H1 (cell line): ENCODE measurements at regions not wholly inside any gene's neighbourhood (a gene's known extent, or its start where the extent isn't known, plus 50 kb on each side); places are given as distances from the start of the nearest gene placed in this dataset.
A peak's percentile ranks its signal among the peaks of the same experiment; 100 is the strongest.

Experiments
- CTCF ChIA-PET: fragments of 300-600 bp; sonication (Branson Sonifier 250); formaldehyde crosslinking; loops from one replicate; lab custom pipeline; 2021; ENCODE audit not compliant: partially characterized antibody; lab: Charles Lee
- POLR2A ChIA-PET: fragments of 300-600 bp; sonication (Branson Sonifier 250); formaldehyde crosslinking; loops from one replicate; lab custom pipeline; 2021; ENCODE audit warnings: inconsistent platforms; ENCODE audit not compliant: partially characterized antibody; lab: Charles Lee
- DNase-seq, 2 experiments: peaks; one replicate each; pipeline versions ENCODE4 v3.0.0 to v3.0.0-alpha.2; 2010 to 2022; ENCODE audit warnings: low spot score in 2 of 2, low read depth in 1 of 2, mixed read lengths in 1 of 2
- FAIRE-seq: peaks from 2 replicates; lab custom pipeline; 2011; peaks lifted over from hg19 to GRCh38; lab: Jason Lieb, UNC
- H2AFZ ChIP-seq: 2 replicates; pipeline ENCODE4 v1.8.1; 2012; ENCODE audit warnings: low read length, inconsistent platforms
- H2AK5ac ChIP-seq: 2 replicates; pipeline ENCODE4 v1.6.1; 2013; ENCODE audit warnings: low read depth, low read length
- H2BK120ac ChIP-seq: replicated peaks from 2 replicates; pipeline ENCODE3; 2013; ENCODE audit warnings: low read depth, low read length, inconsistent platforms
- H2BK12ac ChIP-seq: 2 replicates; pipeline ENCODE4 v1.6.1; 2013; ENCODE audit warnings: low read depth, low read length
- H2BK15ac ChIP-seq: 2 replicates; pipeline ENCODE4 v1.6.1; 2013; ENCODE audit warnings: low read length
- H2BK20ac ChIP-seq: 2 replicates; pipeline ENCODE4 v1.6.1; 2013; ENCODE audit warnings: low read length
- H2BK5ac ChIP-seq: 2 replicates; pipeline ENCODE4 v1.6.1; 2013; ENCODE audit warnings: low read depth, low read length
- H3K14ac ChIP-seq: 2 replicates; pipeline ENCODE4 v1.6.1; 2013; ENCODE audit warnings: inconsistent platforms; ENCODE audit not compliant: insufficient read length
- H3K18ac ChIP-seq: 2 replicates; pipeline ENCODE4 v1.6.1; 2013; ENCODE audit warnings: low read length; ENCODE audit errors: extremely low read depth
- H3K23ac ChIP-seq: 2 replicates; pipeline ENCODE4 v1.6.1; 2013; ENCODE audit warnings: inconsistent platforms; ENCODE audit not compliant: insufficient read length
- H3K23me2 ChIP-seq: 2 replicates; pipeline ENCODE4 v1.6.1; 2013; ENCODE audit warnings: low read depth, low read length
- H3K27ac ChIP-seq: 2 replicates; pipeline ENCODE4 v1.6.1; 2011; ENCODE audit warnings: low read depth, low read length, inconsistent platforms
- H3K27me3 ChIP-seq, 4 experiments: replicated peaks in 1 of 4; 1 replicate in 1 of 4; 2 replicates in 3 of 4; pipeline versions ENCODE4 v1.6.1 to v1.8.1; 2011 to 2013; ENCODE audit warnings: low read length in 3 of 4, mild to moderate bottlenecking in 3 of 4, inconsistent platforms in 2 of 4, mixed read lengths in 2 of 4, moderate library complexity in 1 of 4; ENCODE audit not compliant: control insufficient read depth in 3 of 4, insufficient read depth in 3 of 4; ENCODE audit errors: extremely low read depth in 1 of 4
- H3K36me3 ChIP-seq, 4 experiments: 2 replicates each; pipeline versions ENCODE4 v1.6.1 to v1.8.1; 2011 to 2013; ENCODE audit warnings: mild to moderate bottlenecking in 4 of 4, low read length in 3 of 4, moderate library complexity in 2 of 4, control low read depth in 1 of 4, inconsistent platforms in 1 of 4; ENCODE audit not compliant: insufficient read depth in 4 of 4, control insufficient read depth in 2 of 4
- H3K4ac ChIP-seq: replicated peaks from 2 replicates; pipeline ENCODE3; 2013; ENCODE audit warnings: low read length, low read depth, mixed read lengths, inconsistent platforms; ENCODE audit not compliant: insufficient read length
- H3K4me1 ChIP-seq, 4 experiments: replicated peaks in 1 of 4; 1 replicate in 1 of 4; 2 replicates in 3 of 4; pipeline versions ENCODE4 v1.6.1 to v1.8.1; 2011 to 2013; ENCODE audit warnings: low read length in 3 of 4, inconsistent platforms in 2 of 4, mixed read lengths in 1 of 4; ENCODE audit not compliant: insufficient read depth in 4 of 4, control insufficient read depth in 3 of 4
- H3K4me2 ChIP-seq, 2 experiments: 2 replicates each; pipeline versions ENCODE4 v1.6.1 to v1.8.1; 2011 to 2013; ENCODE audit warnings: low read depth in 2 of 2, low read length in 2 of 2, control low read depth in 1 of 2, inconsistent platforms in 1 of 2, mild to moderate bottlenecking in 1 of 2; ENCODE audit not compliant: insufficient read depth in 1 of 2
- H3K4me3 ChIP-seq, 4 experiments: fragments of 200-600, 300-600 bp in 1 of 4; sonication (generic), shearing (Covaris generic), sonication (Bioruptor Twin) in 1 of 4; 2 replicates each; pipeline versions ENCODE4 v1.5.1 to v1.8.1; 2011 to 2016; ENCODE audit warnings: low read length in 4 of 4, low read depth in 3 of 4, control low read depth in 2 of 4, inconsistent platforms in 2 of 4, mild to moderate bottlenecking in 2 of 4, mixed read lengths in 1 of 4, moderate library complexity in 1 of 4; ENCODE audit not compliant: insufficient read depth in 2 of 4; ENCODE audit errors: extremely low read depth in 1 of 4
- H3K56ac ChIP-seq: replicated peaks from 2 replicates; pipeline ENCODE3; 2013; ENCODE audit warnings: low read depth, mild to moderate bottlenecking, mixed read lengths, low read length, inconsistent platforms; ENCODE audit not compliant: insufficient read length
- H3K79me1 ChIP-seq: 2 replicates; pipeline ENCODE4 v1.6.1; 2013; ENCODE audit warnings: low read depth, low read length, control low read depth
- H3K79me2 ChIP-seq, 2 experiments: 2 replicates each; pipeline versions ENCODE4 v1.6.1 to v1.8.1; 2012 to 2013; ENCODE audit warnings: low read length in 2 of 2, mild to moderate bottlenecking in 2 of 2, inconsistent platforms in 1 of 2; ENCODE audit not compliant: insufficient read depth in 2 of 2, control insufficient read depth in 1 of 2
- H3K9ac ChIP-seq, 4 experiments: replicated peaks in 1 of 4; 1 replicate in 1 of 4; 2 replicates in 3 of 4; pipeline versions ENCODE4 v1.6.1 to v1.8.1; 2011 to 2013; ENCODE audit warnings: low read depth in 3 of 4, low read length in 3 of 4, control low read depth in 2 of 4, mild to moderate bottlenecking in 2 of 4, moderate library complexity in 2 of 4, inconsistent platforms in 1 of 4; ENCODE audit errors: extremely low read depth in 1 of 4
- H3K9me3 ChIP-seq, 2 experiments: 2 replicates each; pipeline versions ENCODE4 v1.6.1 to v1.8.1; 2012 to 2013; ENCODE audit warnings: mild to moderate bottlenecking in 2 of 2, moderate library complexity in 2 of 2, control low read depth in 1 of 2, inconsistent platforms in 1 of 2, low read depth in 1 of 2, low read length in 1 of 2, mixed read lengths in 1 of 2; ENCODE audit not compliant: insufficient read depth in 2 of 2
- H4K20me1 ChIP-seq, 2 experiments: replicated peaks in 1 of 2; 2 replicates each; pipeline versions ENCODE3 to v1.8.1; 2011 to 2013; ENCODE audit warnings: inconsistent platforms in 2 of 2, low read length in 2 of 2, mild to moderate bottlenecking in 1 of 2; ENCODE audit not compliant: insufficient read depth in 2 of 2, control insufficient read depth in 1 of 2
- H4K5ac ChIP-seq: 2 replicates; pipeline ENCODE4 v1.6.1; 2013; ENCODE audit warnings: low read length, low read depth, mixed read lengths, inconsistent platforms; ENCODE audit not compliant: insufficient read length
- H4K8ac ChIP-seq: 2 replicates; pipeline ENCODE4 v1.8.0; 2013; ENCODE audit warnings: mild to moderate bottlenecking, moderate library complexity, low read length, inconsistent platforms; ENCODE audit not compliant: insufficient read depth; ENCODE audit errors: extremely low read depth
- H4K91ac ChIP-seq: replicated peaks from 2 replicates; pipeline ENCODE3; 2013; ENCODE audit warnings: low read length, mixed read lengths, inconsistent platforms; ENCODE audit not compliant: insufficient read length
- CREB1 ChIP-seq: IDR thresholded peaks from 2 replicates; pipeline ENCODE4 v1.6.1; 2012; ENCODE audit warnings: inconsistent platforms
- EGR1 ChIP-seq: IDR thresholded peaks from 2 replicates; pipeline ENCODE4 v1.6.1; 2011; ENCODE audit warnings: low read depth, low read length, borderline replicate concordance
- HDAC2 ChIP-seq, 2 experiments: fragments of 300-600 bp in 1 of 2; sonication (generic) in 1 of 2; IDR thresholded peaks; 2 replicates each; pipeline ENCODE4 v1.6.1; 2011 to 2012; ENCODE audit warnings: low read depth in 2 of 2, low read length in 2 of 2, mild to moderate bottlenecking in 2 of 2, moderate library complexity in 2 of 2, borderline replicate concordance in 1 of 2, inconsistent platforms in 1 of 2
- KDM1A ChIP-seq: fragments of 200-600, 300-600 bp; sonication (generic); IDR thresholded peaks from 2 replicates; pipeline ENCODE4 v1.7.1; 2016; ENCODE audit warnings: mild to moderate bottlenecking, low read length, borderline replicate concordance
- NANOG ChIP-seq: IDR thresholded peaks from 2 replicates; pipeline ENCODE4 v1.6.1; 2011; ENCODE audit warnings: low read length, low read depth, mild to moderate bottlenecking, inconsistent platforms; ENCODE audit not compliant: insufficient read depth, poor library complexity, severe bottlenecking
- PHF8 ChIP-seq: fragments of 200-600 bp; sonication (generic); conservative IDR thresholded peaks from 2 replicates; pipeline ENCODE4 v1.7.1; 2012; ENCODE audit warnings: low read depth, mild to moderate bottlenecking, inconsistent platforms, low read length, moderate library complexity
- POLR2A ChIP-seq, 2 experiments: IDR thresholded peaks; 1 replicate in 1 of 2; 2 replicates in 1 of 2; pipeline ENCODE4 v1.6.1; 2011; ENCODE audit warnings: low read depth in 2 of 2, low read length in 2 of 2, mild to moderate bottlenecking in 2 of 2; ENCODE audit errors: control extremely low read depth in 1 of 2
- SAP30 ChIP-seq: fragments of 300-600 bp; sonication (generic); IDR thresholded peaks from 2 replicates; pipeline ENCODE4 v1.7.1; 2012; ENCODE audit warnings: low read length, moderate library complexity, mild to moderate bottlenecking, inconsistent platforms; ENCODE audit not compliant: insufficient read depth, insufficient replicate concordance
- WGBS, 2 experiments: shearing (Covaris generic) in 1 of 2; methylation state at CpG; one replicate each; pipeline versions ENCODE4 v1.1.6 to v1.1.7; 2013 to 2015; ENCODE audit warnings: low lambda C conversion rate in 2 of 2, mixed read lengths in 2 of 2, inconsistent platforms in 1 of 2, low coverage in 1 of 2, missing lambda C conversion rate in 1 of 2; ENCODE audit not compliant: insufficient replicate concordance in 2 of 2, insufficient coverage in 1 of 2, insufficient read length in 1 of 2; ENCODE audit errors: extremely low coverage in 1 of 2, missing lambda C conversion rate in 1 of 2; 5-methylcytosine and 5-hydroxymethylcytosine counted together

GRCh38 chr3:31196881-31197364 lies 302.5 kb upstream of the GADL1 start:
- no peaks in the 10 kb centered on the region for H4K20me1 ChIP-seq
- no peak overlapping the region for H3K9ac ChIP-seq
- H3K18ac ChIP-seq, result no peak overlapping the region; the same call in 1 of the 2 replicates
- peak overlapping the region; percentile 35 to 55; a peak in 3 of 4 replicates for H3K4me2 ChIP-seq
- H3K9me3 ChIP-seq, result no peaks in the 10 kb centered on the region
- H3K27me3 ChIP-seq, result no peaks in the 10 kb centered on the region; a peak in 2 of 7 replicates
- no peak overlapping the region for H2BK12ac ChIP-seq
- H2AK5ac ChIP-seq, result no peak overlapping the region
- FAIRE-seq (no peak), DNase-seq (no peak)
- TF ChIP-seq EGR1, result no peak
- no peak for TF ChIP-seq HDAC2 (IDR thresholded peaks at IDR 0.05; ENCODE audit: borderline replicate concordance in 1 of 2, low read depth in 2 of 2, low read length in 2 of 2)
- TF ChIP-seq NANOG, result no peak
- no peak for TF ChIP-seq CREB1
- no peak for TF ChIP-seq POLR2A (IDR thresholded peaks at IDR 0.05; ENCODE audit: control extremely low read depth in 1 of 2, low read depth in 2 of 2, low read length in 2 of 2)
- TF ChIP-seq PHF8, result no peak
- no peak for TF ChIP-seq SAP30
- no peak for TF ChIP-seq KDM1A
- no peak overlapping the region for H3K4me3 ChIP-seq
- no peak overlapping the region for H2AFZ ChIP-seq
- POLR2A ChIA-PET, result no interaction called here
- H2BK5ac ChIP-seq, result no peak overlapping the region; the same call in 1 of the 2 replicates
- WGBS, 2 experiments, result 73% methylated on average over 7 of the region's 7 CpGs; no CpG with 5 or more reads in 1 of the 2 experiments
- no peak overlapping the region for H3K56ac ChIP-seq
- no peak overlapping the region for H3K4ac ChIP-seq
- H3K36me3 ChIP-seq, result no peaks in the 10 kb centered on the region
- H3K27ac ChIP-seq, result no peak overlapping the region
- peaks cover 0 to 6% (median 2%) of the 10 kb centered on the region in 4 experiments; a peak in 3 of 7 replicates for H3K4me1 ChIP-seq
- CTCF ChIA-PET, result interaction anchor here (0.7 to 5.1 kb wide), 5 partner anchors 13 to 36 kb away, joined by 3 to 18 read pairs (median 3); no protein-coding TSS in a partner anchor
- no peak overlapping the region for H2BK120ac ChIP-seq
- no peaks in the 10 kb centered on the region for H3K23me2 ChIP-seq
- no peak overlapping the region for H4K91ac ChIP-seq
- no peak overlapping the region for H3K14ac ChIP-seq
- no peaks in the 10 kb centered on the region for H3K79me2 ChIP-seq
- H2BK15ac ChIP-seq, result no peak overlapping the region
- H2BK20ac ChIP-seq, result no peak overlapping the region
- H4K8ac ChIP-seq, result no peak overlapping the region
- no peak overlapping the region for H4K5ac ChIP-seq
- no peaks in the 10 kb centered on the region for H3K79me1 ChIP-seq
- no peak overlapping the region for H3K23ac ChIP-seq
